Ishikawa (cell line): ENCODE measurements at regions not wholly inside any gene's neighbourhood (a gene's known extent, or its start where the extent isn't known, plus 50 kb on each side); places are given as distances from the start of the nearest gene placed in this dataset.

Experiments
- EGR1 ChIP-seq: IDR thresholded peaks from 2 replicates; pipeline ENCODE4 v1.6.1; 2012
- EP300 ChIP-seq: IDR thresholded peaks from 2 replicates; pipeline ENCODE4 v1.6.1; 2012; ENCODE audit warnings: borderline replicate concordance
- FOXM1 ChIP-seq: IDR thresholded peaks from 2 replicates; pipeline ENCODE4 v1.6.1; 2012; ENCODE audit warnings: low read depth, borderline replicate concordance
- NFIC ChIP-seq: IDR thresholded peaks from 2 replicates; pipeline ENCODE4 v1.6.1; 2012
- RAD21 ChIP-seq: IDR thresholded peaks from 2 replicates; pipeline ENCODE4 v1.6.1; 2012; ENCODE audit warnings: low read depth
- TAF1 ChIP-seq: IDR thresholded peaks from 2 replicates; pipeline ENCODE4 v1.6.1; 2012; ENCODE audit warnings: low read depth, mild to moderate bottlenecking
- TEAD4 ChIP-seq: IDR thresholded peaks from 2 replicates; pipeline ENCODE4 v1.6.1; 2012
- YY1 ChIP-seq: IDR thresholded peaks from 2 replicates; pipeline ENCODE4 v1.6.1; 2012; ENCODE audit warnings: low read depth
- ZBTB7A ChIP-seq: IDR thresholded peaks from 2 replicates; pipeline ENCODE4 v1.6.1; 2012; ENCODE audit warnings: low read depth
- TF ChIP-seq, protein P1 (sequence below): IDR thresholded peaks from 2 replicates; pipeline ENCODE4 v1.6.1; 2012
- TF ChIP-seq, protein P2 (sequence below): IDR thresholded peaks from 2 replicates; pipeline ENCODE4 v1.6.1; 2012; ENCODE audit warnings: low read depth, mild to moderate bottlenecking
- TF ChIP-seq, protein P3 (sequence below): IDR thresholded peaks from 2 replicates; pipeline ENCODE4 v1.6.1; 2012

DNA sequence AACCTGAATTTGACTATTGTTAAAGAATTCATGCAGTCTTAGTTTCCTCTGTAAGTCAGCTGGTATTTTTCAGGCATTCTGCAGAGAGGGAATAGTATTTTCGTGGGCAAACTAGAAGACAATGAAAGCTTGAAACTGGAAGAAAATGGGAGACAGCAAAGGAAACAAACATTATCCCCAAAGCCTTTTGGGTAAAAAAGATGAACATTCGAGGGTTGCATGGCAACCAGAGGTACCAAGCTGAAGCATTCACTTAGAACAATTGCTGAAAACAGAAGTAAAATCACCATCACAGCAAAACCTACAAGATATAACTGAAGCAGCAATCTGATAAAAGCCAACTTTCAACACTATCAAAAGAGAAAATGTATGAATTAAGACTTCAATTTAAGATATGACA lies 233.7 kb downstream of the SCG2 start:
- TF ChIP-seq ZBTB7A (no peak), TEAD4 (no peak), YY1 (no peak), TAF1 (no peak), EGR1 (no peak), RAD21 (no peak), NFIC (no peak), EP300 (no peak), FOXM1 (no peak)
- TF ChIP-seq, protein P1, sequence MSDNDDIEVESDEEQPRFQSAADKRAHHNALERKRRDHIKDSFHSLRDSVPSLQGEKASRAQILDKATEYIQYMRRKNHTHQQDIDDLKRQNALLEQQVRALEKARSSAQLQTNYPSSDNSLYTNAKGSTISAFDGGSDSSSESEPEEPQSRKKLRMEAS, result no peak
- TF ChIP-seq, protein P2, sequence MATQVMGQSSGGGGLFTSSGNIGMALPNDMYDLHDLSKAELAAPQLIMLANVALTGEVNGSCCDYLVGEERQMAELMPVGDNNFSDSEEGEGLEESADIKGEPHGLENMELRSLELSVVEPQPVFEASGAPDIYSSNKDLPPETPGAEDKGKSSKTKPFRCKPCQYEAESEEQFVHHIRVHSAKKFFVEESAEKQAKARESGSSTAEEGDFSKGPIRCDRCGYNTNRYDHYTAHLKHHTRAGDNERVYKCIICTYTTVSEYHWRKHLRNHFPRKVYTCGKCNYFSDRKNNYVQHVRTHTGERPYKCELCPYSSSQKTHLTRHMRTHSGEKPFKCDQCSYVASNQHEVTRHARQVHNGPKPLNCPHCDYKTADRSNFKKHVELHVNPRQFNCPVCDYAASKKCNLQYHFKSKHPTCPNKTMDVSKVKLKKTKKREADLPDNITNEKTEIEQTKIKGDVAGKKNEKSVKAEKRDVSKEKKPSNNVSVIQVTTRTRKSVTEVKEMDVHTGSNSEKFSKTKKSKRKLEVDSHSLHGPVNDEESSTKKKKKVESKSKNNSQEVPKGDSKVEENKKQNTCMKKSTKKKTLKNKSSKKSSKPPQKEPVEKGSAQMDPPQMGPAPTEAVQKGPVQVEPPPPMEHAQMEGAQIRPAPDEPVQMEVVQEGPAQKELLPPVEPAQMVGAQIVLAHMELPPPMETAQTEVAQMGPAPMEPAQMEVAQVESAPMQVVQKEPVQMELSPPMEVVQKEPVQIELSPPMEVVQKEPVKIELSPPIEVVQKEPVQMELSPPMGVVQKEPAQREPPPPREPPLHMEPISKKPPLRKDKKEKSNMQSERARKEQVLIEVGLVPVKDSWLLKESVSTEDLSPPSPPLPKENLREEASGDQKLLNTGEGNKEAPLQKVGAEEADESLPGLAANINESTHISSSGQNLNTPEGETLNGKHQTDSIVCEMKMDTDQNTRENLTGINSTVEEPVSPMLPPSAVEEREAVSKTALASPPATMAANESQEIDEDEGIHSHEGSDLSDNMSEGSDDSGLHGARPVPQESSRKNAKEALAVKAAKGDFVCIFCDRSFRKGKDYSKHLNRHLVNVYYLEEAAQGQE, result no peak
- TF ChIP-seq, protein P3, sequence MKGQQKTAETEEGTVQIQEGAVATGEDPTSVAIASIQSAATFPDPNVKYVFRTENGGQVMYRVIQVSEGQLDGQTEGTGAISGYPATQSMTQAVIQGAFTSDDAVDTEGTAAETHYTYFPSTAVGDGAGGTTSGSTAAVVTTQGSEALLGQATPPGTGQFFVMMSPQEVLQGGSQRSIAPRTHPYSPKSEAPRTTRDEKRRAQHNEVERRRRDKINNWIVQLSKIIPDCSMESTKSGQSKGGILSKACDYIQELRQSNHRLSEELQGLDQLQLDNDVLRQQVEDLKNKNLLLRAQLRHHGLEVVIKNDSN, result no peak
